ENCODE measurements at regions not wholly inside any gene's neighbourhood (a gene's known extent, or its start where the extent isn't known, plus 50 kb on each side); places are given as distances from the start of the nearest gene placed in this dataset.

DNA sequence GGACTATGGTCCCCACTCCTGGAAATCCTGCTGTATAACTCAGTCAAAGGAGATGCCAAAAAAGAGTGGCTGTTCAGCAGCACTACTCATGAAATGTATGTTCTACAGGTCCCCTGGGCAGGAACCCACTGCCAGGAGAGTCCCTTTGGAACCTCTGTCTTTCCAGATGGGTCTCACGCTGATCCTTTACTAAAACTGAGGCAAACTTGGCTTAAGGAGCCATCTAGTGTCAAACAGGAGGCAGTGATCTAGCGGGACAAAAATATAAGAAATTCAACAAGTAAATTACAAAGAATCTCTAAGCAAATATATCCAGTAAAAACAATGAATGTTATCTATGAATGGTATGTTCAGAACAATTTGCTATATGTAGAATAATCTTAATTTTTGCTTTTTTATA lies 80.5 kb upstream of the PRMT6 start:
- FAIRE-seq, result no peak
- 53 to 63% methylated on average over 2 of the region's 2 CpGs for WGBS, 2 donors
- Histone ChIP-seq H3K27me3 (no peaks in the 10 kb centered on the region), H3K4me3 (no peak overlapping the region), H3K9me3 (no peaks in the 10 kb centered on the region), H3K4me1 (no peaks in the 10 kb centered on the region), H3K27ac (no peak overlapping the region), H3K36me3 (no peaks in the 10 kb centered on the region)
- no peak for DNase-seq
- intact Hi-C loops (cut with DNase I), result no loop called here
- TF ChIP-seq, protein P1, sequence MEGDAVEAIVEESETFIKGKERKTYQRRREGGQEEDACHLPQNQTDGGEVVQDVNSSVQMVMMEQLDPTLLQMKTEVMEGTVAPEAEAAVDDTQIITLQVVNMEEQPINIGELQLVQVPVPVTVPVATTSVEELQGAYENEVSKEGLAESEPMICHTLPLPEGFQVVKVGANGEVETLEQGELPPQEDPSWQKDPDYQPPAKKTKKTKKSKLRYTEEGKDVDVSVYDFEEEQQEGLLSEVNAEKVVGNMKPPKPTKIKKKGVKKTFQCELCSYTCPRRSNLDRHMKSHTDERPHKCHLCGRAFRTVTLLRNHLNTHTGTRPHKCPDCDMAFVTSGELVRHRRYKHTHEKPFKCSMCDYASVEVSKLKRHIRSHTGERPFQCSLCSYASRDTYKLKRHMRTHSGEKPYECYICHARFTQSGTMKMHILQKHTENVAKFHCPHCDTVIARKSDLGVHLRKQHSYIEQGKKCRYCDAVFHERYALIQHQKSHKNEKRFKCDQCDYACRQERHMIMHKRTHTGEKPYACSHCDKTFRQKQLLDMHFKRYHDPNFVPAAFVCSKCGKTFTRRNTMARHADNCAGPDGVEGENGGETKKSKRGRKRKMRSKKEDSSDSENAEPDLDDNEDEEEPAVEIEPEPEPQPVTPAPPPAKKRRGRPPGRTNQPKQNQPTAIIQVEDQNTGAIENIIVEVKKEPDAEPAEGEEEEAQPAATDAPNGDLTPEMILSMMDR (IDR thresholded peaks at IDR 0.05), result no peak
- ATAC-seq, result no peak

DNA sequence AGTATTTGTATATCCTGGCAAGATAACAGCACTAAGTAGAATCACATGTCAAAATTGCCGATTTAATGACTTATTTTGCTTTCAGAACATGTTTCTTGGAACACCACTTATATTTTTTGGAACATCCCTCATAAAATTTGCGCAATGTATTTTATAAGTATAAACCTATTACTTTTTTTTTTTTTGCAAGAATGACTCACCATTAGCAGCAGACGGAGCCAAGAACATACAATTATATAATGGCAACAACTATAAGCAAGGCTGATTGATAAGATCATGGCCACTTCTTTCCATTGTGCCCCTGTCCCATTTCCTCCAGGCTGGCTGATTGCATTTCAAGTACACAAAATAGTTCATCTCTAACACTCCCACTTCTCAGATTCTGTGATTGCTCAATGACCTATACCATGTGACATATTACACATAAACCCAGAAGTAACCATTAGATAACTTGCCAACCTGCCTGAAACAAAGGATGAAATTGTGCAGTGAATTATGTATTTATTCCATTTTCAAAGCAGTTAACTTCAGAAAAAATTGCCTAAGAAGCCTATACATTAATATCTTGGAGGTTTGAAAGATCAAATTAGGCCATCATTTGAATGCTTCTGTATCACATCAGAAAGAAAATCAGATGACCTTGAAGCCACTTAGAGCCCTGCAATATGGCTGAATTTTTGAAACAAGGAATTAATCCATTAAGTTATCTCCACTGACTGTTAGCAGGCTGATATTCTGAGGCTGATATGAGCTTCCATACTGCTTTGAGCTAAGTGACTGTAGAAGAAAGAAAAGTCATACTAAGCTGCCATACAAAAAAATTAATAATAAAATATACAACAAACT lies 77.8 kb upstream of the PRMT6 start:
- FAIRE-seq (no peak), ATAC-seq (no peak)

DNA sequence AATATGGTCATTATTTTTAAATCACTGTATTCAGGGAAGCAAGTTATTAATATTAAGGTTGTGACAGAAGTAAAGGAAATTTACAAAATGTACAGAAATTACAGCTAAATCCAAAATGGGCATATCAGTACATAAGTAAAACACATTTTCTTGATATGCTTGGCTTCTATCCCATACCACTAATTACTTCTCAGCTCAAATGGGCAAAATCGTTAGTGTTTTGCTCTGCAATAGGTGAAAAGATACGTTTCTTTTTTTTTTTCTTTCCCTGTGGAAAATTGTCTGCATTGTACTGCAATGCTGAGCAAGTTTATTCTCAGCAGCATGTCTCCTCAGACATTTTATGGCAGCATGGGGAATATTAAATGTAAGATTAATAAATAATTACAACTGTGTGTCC lies 77.1 kb upstream of the PRMT6 start:
- intact Hi-C loops (cut with DNase I), result no loop called here
- no peak overlapping the region for H3K4me3 ChIP-seq
- no peak for FAIRE-seq
- no peak for DNase-seq
- TF ChIP-seq, protein P1 (IDR thresholded peaks at IDR 0.05), result no peak
- 32 to 56% methylated on average over 2 of the region's 2 CpGs for WGBS, 2 donors
- H3K4me1 ChIP-seq, result no peaks in the 10 kb centered on the region
- no peak for ATAC-seq
- H3K27me3 ChIP-seq, result no peaks in the 10 kb centered on the region
- no peaks in the 10 kb centered on the region for H3K9me3 ChIP-seq
- H3K36me3 ChIP-seq, result no peaks in the 10 kb centered on the region
- H3K27ac ChIP-seq, result no peak overlapping the region

More for the DNA sequence above, 77.8 kb upstream of the PRMT6 start:
- Histone ChIP-seq H3K4me1 (no peaks in the 10 kb centered on the region), H3K36me3 (no peaks in the 10 kb centered on the region), H3K27me3 (no peaks in the 10 kb centered on the region), H3K27ac (no peak overlapping the region), H3K9me3 (no peaks in the 10 kb centered on the region), H3K4me3 (no peak overlapping the region)
- intact Hi-C loops (cut with DNase I), result no loop called here
- no peak for DNase-seq
- 53 to 66% methylated on average over 3 of the region's 3 CpGs for WGBS, 2 donors
- TF ChIP-seq, protein P1 (IDR thresholded peaks at IDR 0.05), result no peak

DNA sequence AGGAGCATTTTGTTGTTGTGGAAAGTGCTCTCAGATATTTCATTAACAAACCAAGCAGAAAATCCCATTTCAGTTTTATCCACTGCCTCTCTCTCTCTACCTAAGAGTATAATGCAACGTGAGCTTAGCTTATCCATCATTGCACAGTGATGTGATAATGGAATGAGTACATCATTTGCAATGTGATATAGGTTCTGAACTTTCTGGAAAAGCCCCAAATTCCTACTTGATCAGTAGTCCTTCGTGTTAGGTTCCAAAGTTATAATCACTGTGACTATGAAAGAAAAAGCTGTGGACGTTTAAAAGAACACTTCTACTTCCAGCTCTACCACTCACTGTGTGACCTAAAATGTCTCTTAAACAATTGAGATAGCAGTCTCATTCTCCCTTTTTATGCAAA lies 76.4 kb upstream of the PRMT6 start:
- Histone ChIP-seq H3K36me3 (no peaks in the 10 kb centered on the region), H3K27me3 (no peaks in the 10 kb centered on the region), H3K4me1 (no peaks in the 10 kb centered on the region), H3K27ac (no peak overlapping the region), H3K9me3 (no peaks in the 10 kb centered on the region), H3K4me3 (no peak overlapping the region)
- ATAC-seq (no peak), FAIRE-seq (no peak), DNase-seq (no peak)
- TF ChIP-seq, protein P1 (IDR thresholded peaks at IDR 0.05), result no peak
- 21 to 44% methylated on average over 3 of the region's 3 CpGs for WGBS, 2 donors
- intact Hi-C loops (cut with DNase I), result no loop called here

DNA sequence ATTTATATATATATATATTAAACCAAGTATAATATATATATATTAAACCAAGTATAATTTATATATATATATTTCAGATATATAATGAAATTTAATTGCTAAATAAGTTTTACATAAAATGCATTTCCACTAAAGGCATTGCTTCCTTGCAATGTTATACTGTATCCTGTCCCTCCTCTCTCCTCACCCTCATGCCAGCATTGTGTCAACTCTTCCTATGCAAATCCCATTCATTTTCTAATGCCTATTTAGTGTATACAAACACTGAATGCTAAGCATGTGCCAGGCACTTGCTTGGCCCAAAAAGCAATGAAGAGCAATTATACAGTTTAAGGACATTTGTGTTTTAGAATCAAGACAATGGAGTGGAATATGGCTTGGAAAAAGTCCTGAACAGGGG lies 71.7 kb upstream of the PRMT6 start:
- Histone ChIP-seq H3K4me1 (no peaks in the 10 kb centered on the region), H3K4me3 (no peak overlapping the region), H3K36me3 (no peaks in the 10 kb centered on the region), H3K27me3 (no peaks in the 10 kb centered on the region), H3K9me3 (no peaks in the 10 kb centered on the region), H3K27ac (no peak overlapping the region)
- DNase-seq, result no peak
- intact Hi-C loops (cut with DNase I), result no loop called here
- TF ChIP-seq, protein P1 (IDR thresholded peaks at IDR 0.05), result no peak
- FAIRE-seq, result no peak
- no peak for ATAC-seq

All from pancreas (tissue), 10 donors.